Lower lobe of right lung (tissue), 2 donors: ENCODE measurements at regions not wholly inside any gene's neighbourhood (a gene's known extent, or its start where the extent isn't known, plus 50 kb on each side); places are given as distances from the start of the nearest gene placed in this dataset.
A peak's percentile ranks its signal among the peaks of the same experiment; 100 is the strongest.
"Not testable (repeated sequence)": the region's sequence is repeated elsewhere in the genome, so short reads cannot be mapped to it uniquely, and the experiment has no call there.

Experiments
- ATAC-seq, 2 donors: fragments of 200-7000 bp; cut with Tn5 transposase; one replicate each; pipeline ENCODE4 v1.9.1; 2020 to 2022; ENCODE audit warnings: mild to moderate bottlenecking in 2 of 2, moderate library complexity in 2 of 2
- DNase-seq: peaks from one replicate; pipeline ENCODE4 v3.0.0-alpha.2; 2020
- H3K27ac ChIP-seq: fragments of 200-600 bp; one replicate; pipeline ENCODE4 v1.8.0; 2022
- H3K27me3 ChIP-seq: fragments of 200-600 bp; one replicate; pipeline ENCODE4 v1.8.0; 2022; ENCODE audit warnings: low read depth
- H3K36me3 ChIP-seq: fragments of 200-600 bp; one replicate; pipeline ENCODE4 v1.8.0; 2022; ENCODE audit warnings: mild to moderate bottlenecking
- H3K4me1 ChIP-seq: fragments of 200-600 bp; one replicate; pipeline ENCODE4 v1.8.0; 2022
- H3K4me3 ChIP-seq: fragments of 200-600 bp; one replicate; pipeline ENCODE4 v1.8.0; 2022; ENCODE audit warnings: mild to moderate bottlenecking
- H3K9me3 ChIP-seq: fragments of 200-600 bp; one replicate; pipeline ENCODE4 v1.8.0; 2022
- intact Hi-C: fragments of 100-400 bp; cut with DNase I; formaldehyde crosslinking; loops from one replicate; pipeline ENCODE4 v1.11.0; 2022
- TF ChIP-seq, protein P1 (sequence below): fragments of 200-600 bp; IDR thresholded peaks from one replicate; pipeline ENCODE4 v1.8.0; 2022; ENCODE audit warnings: antibody characterized with exemption, mild to moderate bottlenecking
- donor health status: DM: no; HTN: yes; CAD: no; lungs with severe emphysema.

DNA sequence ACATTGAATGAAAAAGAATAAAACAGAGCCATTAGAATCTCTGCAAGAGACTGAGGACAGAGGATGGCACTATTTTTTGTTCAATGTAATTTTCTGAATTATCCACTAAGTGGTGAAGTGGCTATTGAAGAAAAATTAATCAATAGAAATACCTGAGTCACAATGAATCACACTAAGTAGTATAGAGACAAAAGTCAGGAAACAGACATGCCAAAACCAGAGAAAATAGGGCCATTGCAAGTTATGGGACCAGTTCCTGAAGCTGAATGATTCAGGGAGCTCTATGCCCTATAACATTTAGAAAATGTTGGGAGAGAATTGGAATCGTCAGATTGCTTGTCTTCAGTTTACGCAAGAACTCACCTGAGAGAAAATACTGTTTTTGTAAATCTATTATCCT is 1103.2 kb upstream of the ALCAM start:
- DNase-seq = no peak
- no peaks in the 10 kb centered on the region for H3K36me3 ChIP-seq
- TF ChIP-seq, protein P1, sequence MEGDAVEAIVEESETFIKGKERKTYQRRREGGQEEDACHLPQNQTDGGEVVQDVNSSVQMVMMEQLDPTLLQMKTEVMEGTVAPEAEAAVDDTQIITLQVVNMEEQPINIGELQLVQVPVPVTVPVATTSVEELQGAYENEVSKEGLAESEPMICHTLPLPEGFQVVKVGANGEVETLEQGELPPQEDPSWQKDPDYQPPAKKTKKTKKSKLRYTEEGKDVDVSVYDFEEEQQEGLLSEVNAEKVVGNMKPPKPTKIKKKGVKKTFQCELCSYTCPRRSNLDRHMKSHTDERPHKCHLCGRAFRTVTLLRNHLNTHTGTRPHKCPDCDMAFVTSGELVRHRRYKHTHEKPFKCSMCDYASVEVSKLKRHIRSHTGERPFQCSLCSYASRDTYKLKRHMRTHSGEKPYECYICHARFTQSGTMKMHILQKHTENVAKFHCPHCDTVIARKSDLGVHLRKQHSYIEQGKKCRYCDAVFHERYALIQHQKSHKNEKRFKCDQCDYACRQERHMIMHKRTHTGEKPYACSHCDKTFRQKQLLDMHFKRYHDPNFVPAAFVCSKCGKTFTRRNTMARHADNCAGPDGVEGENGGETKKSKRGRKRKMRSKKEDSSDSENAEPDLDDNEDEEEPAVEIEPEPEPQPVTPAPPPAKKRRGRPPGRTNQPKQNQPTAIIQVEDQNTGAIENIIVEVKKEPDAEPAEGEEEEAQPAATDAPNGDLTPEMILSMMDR = no peak
- H3K4me1 ChIP-seq = no peaks in the 10 kb centered on the region
- no peaks in the 10 kb centered on the region for H3K27me3 ChIP-seq
- H3K9me3 ChIP-seq = no peaks in the 10 kb centered on the region
- H3K27ac ChIP-seq = no peak overlapping the region
- intact Hi-C loops = no loop called here
- H3K4me3 ChIP-seq = no peak overlapping the region
- ATAC-seq = no peak

DNA sequence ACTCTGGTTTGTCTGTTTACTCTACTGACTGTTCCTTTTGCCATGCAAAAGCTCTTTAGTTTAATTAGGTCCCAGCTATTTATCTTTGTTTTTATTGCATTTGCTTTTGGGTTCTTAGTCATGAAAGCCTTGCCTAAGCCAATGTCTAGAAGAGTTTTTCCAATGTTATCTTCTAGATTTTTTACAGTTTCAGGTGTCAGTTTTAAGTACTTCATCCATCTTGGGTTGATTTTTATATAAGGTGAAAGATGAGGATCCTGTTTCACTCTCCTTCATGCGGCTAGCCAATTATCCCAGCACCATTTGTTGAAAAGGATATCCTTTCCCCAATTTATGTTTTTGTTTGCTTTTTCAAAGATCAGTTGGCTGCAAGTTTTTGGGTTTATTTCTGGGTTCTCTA is 1100.5 kb upstream of the ALCAM start:
- DNase-seq, ATAC-seq, H3K9me3 ChIP-seq, H3K27me3 ChIP-seq, H3K4me3 ChIP-seq, H3K27ac ChIP-seq, H3K36me3 ChIP-seq, intact Hi-C loops, H3K4me1 ChIP-seq: not testable (repeated sequence)

DNA sequence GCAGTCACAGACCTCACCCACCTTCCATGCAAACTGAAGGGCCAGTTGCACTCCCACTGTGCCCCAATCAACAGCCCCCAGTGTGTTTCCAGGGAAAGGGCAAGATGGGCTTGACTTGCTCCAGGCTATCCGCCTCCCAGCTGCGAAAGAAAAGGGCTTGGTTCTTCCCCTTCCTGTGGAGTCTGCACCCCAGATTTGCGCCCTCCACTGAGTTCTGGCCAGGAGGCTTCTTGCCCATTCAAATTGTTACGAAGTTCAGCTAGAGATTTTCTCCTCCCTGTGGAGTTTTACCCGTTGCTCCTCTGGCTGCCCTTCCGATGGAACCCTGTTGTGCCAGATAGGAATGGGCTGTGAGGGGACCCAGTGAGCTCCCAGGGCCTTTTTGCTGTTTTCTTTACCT is 1096.9 kb upstream of the ALCAM start:
- TF ChIP-seq, protein P1 = no peak
- Histone ChIP-seq H3K36me3 (no peaks in the 10 kb centered on the region), H3K4me3 (no peak overlapping the region), H3K27ac (no peak overlapping the region), H3K9me3 (no peaks in the 10 kb centered on the region), H3K4me1 (no peaks in the 10 kb centered on the region), H3K27me3 (no peaks in the 10 kb centered on the region)
- intact Hi-C loops = no loop called here
- ATAC-seq = no peak
- DNase-seq = no peak

DNA sequence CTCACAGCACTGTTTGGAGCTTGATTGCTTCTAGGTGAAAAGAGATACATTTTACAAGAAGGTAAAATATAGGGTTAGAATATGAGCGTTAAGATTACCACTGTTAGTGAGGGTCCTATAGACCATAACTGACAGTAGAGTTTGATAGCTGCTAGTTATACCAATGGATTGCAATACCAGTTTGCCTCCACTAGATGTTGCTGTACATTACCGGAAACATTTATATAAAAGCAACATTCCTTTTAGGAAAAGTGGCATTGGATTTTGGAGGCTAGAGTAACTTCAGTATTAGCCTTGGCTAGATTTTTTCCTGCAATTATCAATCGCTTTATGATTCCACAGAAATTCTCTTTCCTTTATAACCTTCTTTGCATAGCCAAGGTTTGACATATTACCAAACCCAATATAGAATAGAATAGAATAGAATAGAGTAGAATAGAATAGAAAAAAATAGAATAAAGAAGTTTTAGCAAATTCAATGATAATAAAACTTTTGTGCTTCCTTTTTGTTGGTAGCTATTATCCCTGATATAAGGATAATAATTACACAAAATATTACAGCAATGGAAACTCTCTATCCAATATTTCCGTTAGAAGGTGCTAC is 1093.6 kb upstream of the ALCAM start:
- TF ChIP-seq, protein P1 = peak; percentile 65

DNA sequence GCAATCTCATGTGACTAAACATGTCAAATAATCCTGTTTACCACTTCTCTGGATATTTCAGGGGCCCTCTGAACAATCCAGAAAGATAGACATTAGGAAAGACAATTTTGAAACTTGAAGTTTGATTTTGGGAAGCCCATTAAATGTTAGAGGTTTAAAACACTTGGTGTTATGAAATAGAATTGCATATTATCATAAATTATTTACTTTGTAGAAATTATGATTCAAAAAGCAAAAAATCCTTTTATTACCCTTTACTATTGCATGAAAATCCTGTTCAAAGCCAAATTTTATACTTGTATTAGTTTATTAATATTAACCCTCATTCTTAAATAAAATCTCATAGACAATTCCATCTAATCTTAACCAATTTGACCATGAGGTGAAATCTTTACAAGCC is 1091.5 kb upstream of the ALCAM start:
- Histone ChIP-seq H3K4me1 (no peaks in the 10 kb centered on the region), H3K27me3 (no peaks in the 10 kb centered on the region), H3K9me3 (peaks cover 16% of the 10 kb centered on the region), H3K27ac (no peak overlapping the region), H3K36me3 (no peaks in the 10 kb centered on the region), H3K4me3 (no peak overlapping the region)
- intact Hi-C loops = no loop called here
- no peak for DNase-seq
- TF ChIP-seq, protein P1 = no peak
- no peak for ATAC-seq

More for the DNA sequence above, 1093.6 kb upstream of the ALCAM start:
- no peaks in the 10 kb centered on the region for H3K27me3 ChIP-seq
- H3K36me3 ChIP-seq = no peaks in the 10 kb centered on the region
- H3K9me3 ChIP-seq = peaks cover 16% of the 10 kb centered on the region
- intact Hi-C loops = no loop called here
- H3K27ac ChIP-seq = no peak overlapping the region
- no peak overlapping the region for H3K4me3 ChIP-seq
- no peaks in the 10 kb centered on the region for H3K4me1 ChIP-seq
- DNase-seq (no peak), ATAC-seq (peak in 1 of 2 donors; percentile 42)

DNA sequence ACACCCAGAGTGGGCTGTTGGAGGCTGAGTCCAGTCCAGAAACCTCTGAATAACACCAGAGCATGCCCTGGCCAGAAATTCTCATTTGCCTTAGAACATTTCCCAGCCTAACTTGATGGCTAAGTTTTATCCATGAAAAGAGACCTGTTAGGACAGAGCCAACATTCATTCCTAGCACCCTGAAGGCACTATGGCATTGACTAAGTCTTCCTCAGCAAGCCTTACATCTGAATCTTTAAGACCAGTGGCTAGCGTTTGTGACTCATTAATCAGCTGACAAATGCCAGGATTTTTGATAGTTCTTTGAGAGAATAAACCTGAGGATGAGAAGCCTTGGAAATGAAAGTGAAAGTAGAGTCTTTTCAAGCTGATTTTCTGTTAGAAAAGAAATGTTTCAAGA is 1087.1 kb upstream of the ALCAM start:
- Histone ChIP-seq H3K4me1 (no peaks in the 10 kb centered on the region), H3K36me3 (no peaks in the 10 kb centered on the region), H3K9me3 (peaks cover 35% of the 10 kb centered on the region), H3K27me3 (no peaks in the 10 kb centered on the region), H3K27ac (no peak overlapping the region), H3K4me3 (no peak overlapping the region)
- intact Hi-C loops = no loop called here
- TF ChIP-seq, protein P1 = no peak
- ATAC-seq (no peak), DNase-seq (no peak)
